GM12892 (cell line): ENCODE measurements at regions not wholly inside any gene's neighbourhood (a gene's known extent, or its start where the extent isn't known, plus 50 kb on each side); places are given as distances from the start of the nearest gene placed in this dataset.

Experiments used
- POLR2A ChIP-seq: IDR thresholded peaks from 2 replicates; pipeline ENCODE4 v1.6.1; 2011; ENCODE audit warnings: low read depth, low read length, control low read depth
- TAF1 ChIP-seq: IDR thresholded peaks from 2 replicates; pipeline ENCODE4 v1.6.1; 2011; ENCODE audit warnings: low read depth, mild to moderate bottlenecking, control low read depth, low read length, borderline replicate concordance

DNA sequence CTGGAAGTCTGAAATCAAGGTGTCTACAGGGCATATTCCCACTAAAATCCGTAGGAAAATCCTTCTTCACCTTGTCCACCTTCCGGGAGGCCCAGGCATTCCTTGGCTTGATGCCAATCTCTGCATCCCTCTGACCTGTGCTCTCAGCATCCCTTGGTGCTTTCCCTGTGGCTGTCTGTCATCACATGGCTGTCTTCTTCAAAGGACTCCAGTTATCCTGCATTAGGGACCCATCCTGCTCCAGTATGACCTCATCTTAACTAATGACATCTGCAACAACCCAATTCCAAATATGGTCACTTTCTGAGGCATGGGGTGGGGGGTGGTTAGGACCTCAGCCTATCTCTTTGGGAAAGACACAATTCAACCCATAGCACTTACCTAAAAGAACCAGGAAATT, 423.8 kb downstream of the IRS2 start:
- TF ChIP-seq TAF1 (no peak), POLR2A (no peak)
